ENCODE measurements at regions not wholly inside any gene's neighbourhood (a gene's known extent, or its start where the extent isn't known, plus 50 kb on each side); places are given as distances from the start of the nearest gene placed in this dataset.

DNA sequence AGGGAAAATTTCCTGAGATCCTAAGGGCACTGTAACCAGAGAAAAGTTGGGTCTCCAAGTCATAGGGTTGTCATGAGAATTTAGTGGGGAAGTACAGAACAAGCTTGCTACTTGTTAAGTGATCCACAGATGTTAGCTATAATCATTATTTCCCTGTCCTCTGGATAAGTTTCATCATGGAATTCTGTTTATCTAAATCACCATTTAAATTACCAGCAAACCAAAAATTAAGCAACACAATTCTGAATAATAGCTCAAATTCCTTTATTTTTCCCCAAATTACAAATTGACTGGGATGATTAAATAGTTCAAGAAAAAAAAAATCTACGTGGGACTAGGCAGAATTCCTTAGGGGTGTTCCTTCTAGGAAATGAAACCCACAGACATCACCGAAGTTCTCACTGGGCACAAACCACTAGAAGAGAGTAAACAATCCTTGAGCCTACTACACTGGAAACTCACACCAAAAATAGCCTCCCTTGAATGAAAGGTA lies 159.5 kb downstream of the COL6A3 start:
- peak overlapping the region in 1 of 3 donors; percentile 26 for H3K27ac ChIP-seq
- TF ChIP-seq POLR2A (IDR thresholded peaks at IDR 0.05) = no peak
- TF ChIP-seq, protein P1, sequence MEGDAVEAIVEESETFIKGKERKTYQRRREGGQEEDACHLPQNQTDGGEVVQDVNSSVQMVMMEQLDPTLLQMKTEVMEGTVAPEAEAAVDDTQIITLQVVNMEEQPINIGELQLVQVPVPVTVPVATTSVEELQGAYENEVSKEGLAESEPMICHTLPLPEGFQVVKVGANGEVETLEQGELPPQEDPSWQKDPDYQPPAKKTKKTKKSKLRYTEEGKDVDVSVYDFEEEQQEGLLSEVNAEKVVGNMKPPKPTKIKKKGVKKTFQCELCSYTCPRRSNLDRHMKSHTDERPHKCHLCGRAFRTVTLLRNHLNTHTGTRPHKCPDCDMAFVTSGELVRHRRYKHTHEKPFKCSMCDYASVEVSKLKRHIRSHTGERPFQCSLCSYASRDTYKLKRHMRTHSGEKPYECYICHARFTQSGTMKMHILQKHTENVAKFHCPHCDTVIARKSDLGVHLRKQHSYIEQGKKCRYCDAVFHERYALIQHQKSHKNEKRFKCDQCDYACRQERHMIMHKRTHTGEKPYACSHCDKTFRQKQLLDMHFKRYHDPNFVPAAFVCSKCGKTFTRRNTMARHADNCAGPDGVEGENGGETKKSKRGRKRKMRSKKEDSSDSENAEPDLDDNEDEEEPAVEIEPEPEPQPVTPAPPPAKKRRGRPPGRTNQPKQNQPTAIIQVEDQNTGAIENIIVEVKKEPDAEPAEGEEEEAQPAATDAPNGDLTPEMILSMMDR (IDR thresholded peaks at IDR 0.05) = no peak
- intact Hi-C loops (cut with DNase I) = no loop called here
- no peaks in the 10 kb centered on the region for H3K4me1 ChIP-seq
- H3K9me3 ChIP-seq = no peaks in the 10 kb centered on the region
- no peaks in the 10 kb centered on the region for H3K36me3 ChIP-seq
- no peak for DNase-seq
- 34 to 43% methylated on average over 2 of the region's 2 CpGs for WGBS, 2 donors
- H3K27me3 ChIP-seq = no peaks in the 10 kb centered on the region
- H3K4me3 ChIP-seq (replicated peaks in 1 of 3) = no peak overlapping the region

DNA sequence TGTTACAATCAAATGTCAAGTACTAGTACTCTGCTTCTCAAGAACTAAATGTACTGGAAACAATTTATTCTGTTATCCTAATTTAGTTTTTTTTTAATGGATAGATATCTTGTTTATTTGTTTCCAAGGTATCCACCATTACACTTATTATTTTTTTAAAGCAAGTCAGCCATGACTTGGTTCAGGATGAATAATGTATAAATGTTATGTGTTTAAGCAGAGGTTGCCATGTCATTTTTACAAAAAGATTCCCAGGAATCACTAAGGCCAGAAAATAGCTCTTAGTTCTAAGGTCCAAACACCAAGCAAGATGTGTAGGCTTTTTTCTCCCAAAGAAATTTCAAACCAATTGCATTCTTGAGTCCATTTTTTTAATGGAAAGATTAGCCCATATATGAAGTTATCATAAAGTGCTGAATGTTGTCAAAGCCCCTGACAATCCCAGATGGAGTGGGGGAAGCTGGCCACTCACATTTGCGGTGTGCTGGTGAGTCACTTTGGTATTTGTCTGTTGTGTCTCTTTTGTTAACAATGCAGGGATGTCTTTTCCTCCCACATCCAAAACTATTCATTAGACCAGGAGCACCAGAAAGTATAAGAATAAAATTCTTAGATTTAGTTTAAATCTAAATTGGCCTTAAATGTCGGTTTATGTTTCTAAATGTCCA lies 158.9 kb downstream of the COL6A3 start:
- no peak for DNase-seq
- H3K27ac ChIP-seq = peak overlapping the region in 1 of 3 donors; percentile 26
- TF ChIP-seq, protein P1 (IDR thresholded peaks at IDR 0.05) = no peak
- TF ChIP-seq POLR2A (IDR thresholded peaks at IDR 0.05) = no peak
- no peaks in the 10 kb centered on the region for H3K4me1 ChIP-seq
- intact Hi-C loops (cut with DNase I) = no loop called here
- no peaks in the 10 kb centered on the region for H3K27me3 ChIP-seq
- H3K4me3 ChIP-seq (replicated peaks in 1 of 3) = no peak overlapping the region
- WGBS, 2 donors = 92% methylated on average over 2 of the region's 2 CpGs
- H3K36me3 ChIP-seq = no peaks in the 10 kb centered on the region
- no peaks in the 10 kb centered on the region for H3K9me3 ChIP-seq

DNA sequence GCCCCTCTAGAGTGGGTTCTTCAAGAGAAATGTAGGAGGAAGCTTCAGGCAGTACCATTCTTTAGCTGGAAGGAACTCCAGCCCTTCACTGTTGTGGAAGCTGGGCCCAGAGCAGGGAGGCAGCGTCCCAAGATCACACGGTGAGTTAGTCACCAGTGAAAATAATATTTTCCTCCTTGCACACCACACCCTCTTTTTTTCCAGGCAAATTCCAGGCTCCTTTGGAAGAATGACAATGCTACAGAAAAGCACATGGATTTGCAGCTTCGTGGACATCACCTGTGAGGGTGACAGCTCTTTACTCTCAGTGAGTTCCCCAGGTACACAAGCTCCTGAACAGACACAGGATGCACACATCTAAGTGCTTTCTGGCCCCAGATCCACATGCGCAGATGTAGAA lies 157.1 kb downstream of the COL6A3 start:
- 62 to 95% methylated on average over 4 of the region's 4 CpGs for WGBS, 2 donors

DNA sequence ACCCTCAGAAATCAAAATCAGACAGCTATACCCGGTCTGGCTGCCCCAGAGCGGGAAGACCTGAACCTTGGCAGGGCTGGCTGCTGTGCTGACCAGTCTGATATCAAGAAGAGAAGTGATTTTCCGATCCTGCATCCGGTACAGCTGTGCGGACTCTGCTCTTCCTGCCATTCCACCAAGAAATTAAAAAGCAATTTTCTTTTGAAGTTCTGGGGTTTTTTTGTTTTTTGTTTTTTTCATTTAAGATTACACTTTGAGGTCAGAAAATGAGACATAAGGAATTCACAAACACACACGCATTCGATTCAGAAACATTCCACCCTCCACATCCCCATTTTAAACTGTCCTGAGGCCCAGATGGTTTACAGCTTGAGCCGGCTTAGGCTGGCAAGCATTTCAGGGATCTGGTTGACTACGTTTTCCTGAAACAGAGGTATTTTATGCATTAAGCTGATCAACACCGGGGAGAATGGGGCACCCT lies 156.5 kb downstream of the COL6A3 start:
- H3K4me3 ChIP-seq (replicated peaks in 1 of 3) = no peak overlapping the region
- H3K9me3 ChIP-seq = no peaks in the 10 kb centered on the region
- intact Hi-C loops (cut with DNase I) = no loop called here
- DNase-seq = no peak
- no peaks in the 10 kb centered on the region for H3K4me1 ChIP-seq
- H3K27me3 ChIP-seq = no peaks in the 10 kb centered on the region
- WGBS, 2 donors = 63 to 72% methylated on average over 10 of the region's 10 CpGs
- no peak for TF ChIP-seq POLR2A (IDR thresholded peaks at IDR 0.05)
- TF ChIP-seq, protein P1 (IDR thresholded peaks at IDR 0.05) = no peak
- peak overlapping the region in 2 of 3 donors; percentile 45 to 54 for H3K27ac ChIP-seq
- H3K36me3 ChIP-seq = no peaks in the 10 kb centered on the region

More for the DNA sequence above, 157.1 kb downstream of the COL6A3 start:
- Histone ChIP-seq H3K36me3 (no peaks in the 10 kb centered on the region), H3K9me3 (no peaks in the 10 kb centered on the region), H3K27me3 (no peaks in the 10 kb centered on the region), H3K4me3 (replicated peaks in 1 of 3) (no peak overlapping the region), H3K4me1 (no peaks in the 10 kb centered on the region), H3K27ac (peak overlapping the region in 2 of 3 donors; percentile 45 to 54)
- DNase-seq = no peak
- TF ChIP-seq, protein P1 (IDR thresholded peaks at IDR 0.05) = no peak
- TF ChIP-seq POLR2A (IDR thresholded peaks at IDR 0.05) = no peak
- intact Hi-C loops (cut with DNase I) = no loop called here

DNA sequence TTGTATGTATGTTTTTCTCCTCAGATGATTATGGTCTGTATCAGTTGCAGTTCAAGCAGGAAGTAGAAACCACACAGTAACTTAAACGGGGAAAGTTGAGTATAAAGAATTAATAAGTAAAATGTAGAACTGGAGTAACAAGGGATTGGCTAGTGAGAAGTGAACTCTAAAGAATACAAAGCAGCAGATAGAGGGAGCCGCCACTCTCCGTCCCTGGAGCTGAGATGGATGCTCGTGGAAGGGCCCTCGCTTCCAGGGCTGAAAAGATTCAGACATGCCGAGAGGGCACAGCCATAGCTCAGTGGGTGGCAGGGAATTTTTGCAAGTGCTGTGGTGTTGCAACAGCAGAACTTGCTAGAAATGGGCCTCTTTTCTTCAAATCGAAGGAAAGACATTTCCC lies 155.8 kb downstream of the COL6A3 start:
- WGBS, 2 donors = 81 to 84% methylated on average over 7 of the region's 7 CpGs
- TF ChIP-seq, protein P1 (IDR thresholded peaks at IDR 0.05) = no peak
- no peak for TF ChIP-seq POLR2A (IDR thresholded peaks at IDR 0.05)
- no peak overlapping the region for H3K4me3 ChIP-seq (replicated peaks in 1 of 3)
- H3K27me3 ChIP-seq = no peaks in the 10 kb centered on the region
- no peaks in the 10 kb centered on the region for H3K9me3 ChIP-seq
- DNase-seq = no peak
- no peaks in the 10 kb centered on the region for H3K4me1 ChIP-seq
- H3K36me3 ChIP-seq = no peaks in the 10 kb centered on the region
- no peak overlapping the region for H3K27ac ChIP-seq
- intact Hi-C loops (cut with DNase I) = no loop called here
